HG03469 (cell line): ENCODE measurements at regions not wholly inside any gene's neighbourhood (a gene's known extent, or its start where the extent isn't known, plus 50 kb on each side); places are given as distances from the start of the nearest gene placed in this dataset.

Source experiments
- ATAC-seq: cut with Tn5 transposase; IDR thresholded peaks from one replicate; pipeline ENCODE4 v1.9.1; 2021; ENCODE audit warnings: mild to moderate bottlenecking, moderate library complexity, moderate number of reproducible peaks; ENCODE audit not compliant: unreplicated experiment

DNA sequence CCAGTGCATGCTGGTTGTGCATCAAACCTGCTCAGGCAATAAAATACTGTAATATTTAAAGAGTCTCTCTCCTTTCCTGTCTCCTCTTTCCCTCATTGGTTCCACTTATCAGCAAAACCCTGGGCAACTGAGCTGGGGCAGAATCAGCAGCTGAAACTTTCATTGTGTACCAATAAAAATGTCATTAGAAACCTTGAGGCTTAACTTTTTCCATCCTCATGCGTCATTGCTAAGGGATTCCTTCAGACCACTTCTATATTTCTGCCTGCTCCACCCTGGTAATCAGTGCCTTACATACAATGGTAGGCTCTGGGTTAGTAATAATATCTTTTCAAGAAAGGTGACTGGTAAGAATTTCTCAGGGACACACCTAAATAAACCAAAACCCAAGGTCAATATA is 880.3 kb downstream of the RPA4 start:
- no peak for ATAC-seq

- ATAC-seq = no peak
Measured at GRCh38 chrX:97766501-97767095, 882.9 kb downstream of the RPA4 start.

- ATAC-seq = no peak
Measured at GRCh38 chrX:97787311-97787710, 903.6 kb downstream of the RPA4 start.

GRCh38 chrX:97787849-97788248 is 904.1 kb downstream of the RPA4 start:
- ATAC-seq = peak; percentile 44

GRCh38 chrX:97790850-97791249 is 907.1 kb downstream of the RPA4 start:
- ATAC-seq = no peak

DNA sequence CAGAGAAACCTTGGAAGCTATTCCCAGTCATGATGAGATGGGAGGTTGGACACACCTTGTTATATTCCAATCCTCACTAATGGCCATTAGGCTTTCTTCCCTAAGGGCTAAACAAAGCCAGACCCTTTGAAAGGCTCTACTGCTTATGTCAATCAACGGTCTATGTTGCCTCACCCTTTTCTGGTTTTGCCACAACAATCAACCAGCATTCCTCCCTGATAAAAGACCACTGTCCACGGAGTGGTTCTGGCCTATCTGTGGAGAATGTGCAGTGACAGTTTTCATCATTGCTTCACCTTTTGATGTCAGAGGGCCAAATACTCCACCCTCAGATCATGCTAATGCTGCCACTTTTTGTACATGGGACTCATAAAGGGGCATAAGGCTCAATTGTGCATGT is 913.4 kb downstream of the RPA4 start:
- ATAC-seq = no peak

- ATAC-seq = no peak
Measured at GRCh38 chrX:97806238-97806637, 922.5 kb downstream of the RPA4 start.

- no peak for ATAC-seq
Measured at GRCh38 chrX:97806946-97807345, 923.2 kb downstream of the RPA4 start.

DNA sequence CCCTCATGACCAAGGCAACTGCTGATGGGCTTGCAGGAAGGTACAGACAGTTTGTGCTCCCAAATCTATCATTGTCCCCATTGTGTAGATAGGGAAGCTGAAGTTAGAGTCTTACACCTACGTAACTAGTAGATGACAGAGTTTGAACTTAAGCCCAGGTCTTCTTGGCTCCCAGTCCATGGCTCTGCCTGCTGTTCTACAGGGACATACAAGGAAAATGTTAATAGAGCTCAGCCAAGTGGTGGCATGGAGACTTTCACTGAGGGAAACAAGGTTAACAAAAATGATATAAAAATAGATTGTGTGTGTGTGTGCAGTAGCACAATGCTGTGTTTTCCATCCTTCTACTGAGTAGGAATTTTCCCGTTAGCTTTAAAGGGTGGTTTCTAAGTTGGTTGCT is 936.5 kb downstream of the RPA4 start:
- ATAC-seq = no peak

- no peak for ATAC-seq
Measured at GRCh38 chrX:97828471-97828870, 944.8 kb downstream of the RPA4 start.

DNA sequence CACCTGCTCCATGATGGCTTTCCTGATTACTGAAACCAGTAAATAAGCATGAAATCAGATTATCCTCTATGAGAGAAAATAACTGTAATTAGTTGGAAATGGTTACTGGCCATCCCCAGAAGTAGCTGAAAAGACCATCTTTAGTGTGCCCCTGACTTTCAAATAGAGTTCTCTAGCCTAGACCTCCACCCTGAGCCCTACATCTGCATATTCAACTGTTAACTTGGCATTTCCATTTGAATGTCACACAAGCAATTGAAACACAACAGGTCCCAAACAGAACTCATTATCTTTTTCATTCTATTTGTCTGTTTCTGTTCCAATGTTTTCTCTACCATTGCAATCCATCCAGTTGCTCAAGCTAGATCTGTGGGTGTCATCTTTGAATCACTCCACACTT is 952.3 kb downstream of the RPA4 start:
- ATAC-seq = no peak

DNA sequence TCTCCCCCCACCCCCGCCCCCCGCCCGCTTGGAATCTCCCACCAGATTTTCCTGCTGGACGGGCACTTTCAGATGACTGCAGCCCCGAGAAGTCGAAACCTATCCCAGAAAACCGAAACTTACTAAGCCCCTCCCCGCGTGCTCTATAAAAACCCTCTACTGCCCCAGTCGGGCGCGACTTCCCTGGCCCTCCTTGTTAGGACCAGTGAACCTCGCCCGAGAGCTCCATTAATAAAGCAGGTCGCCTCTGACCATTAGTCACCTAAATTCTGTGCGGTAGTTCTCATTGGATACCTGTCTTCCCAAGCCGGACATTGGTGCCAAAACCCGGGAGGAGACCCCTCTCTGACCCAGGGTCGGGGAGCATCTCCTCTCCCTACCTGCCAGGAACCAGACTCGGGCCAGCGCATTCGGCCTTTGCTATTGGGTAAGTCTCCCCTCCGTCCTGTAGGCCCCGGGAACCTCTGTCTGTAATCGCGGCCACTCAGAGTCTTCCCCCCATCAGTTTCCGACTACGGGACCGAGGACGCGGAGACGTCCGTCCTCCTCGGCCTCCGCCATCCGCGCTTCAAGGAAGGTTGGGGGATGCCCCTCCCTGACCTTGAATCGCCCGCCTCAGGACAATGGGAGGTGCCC is 958.0 kb downstream of the RPA4 start:
- ATAC-seq = no peak

DNA sequence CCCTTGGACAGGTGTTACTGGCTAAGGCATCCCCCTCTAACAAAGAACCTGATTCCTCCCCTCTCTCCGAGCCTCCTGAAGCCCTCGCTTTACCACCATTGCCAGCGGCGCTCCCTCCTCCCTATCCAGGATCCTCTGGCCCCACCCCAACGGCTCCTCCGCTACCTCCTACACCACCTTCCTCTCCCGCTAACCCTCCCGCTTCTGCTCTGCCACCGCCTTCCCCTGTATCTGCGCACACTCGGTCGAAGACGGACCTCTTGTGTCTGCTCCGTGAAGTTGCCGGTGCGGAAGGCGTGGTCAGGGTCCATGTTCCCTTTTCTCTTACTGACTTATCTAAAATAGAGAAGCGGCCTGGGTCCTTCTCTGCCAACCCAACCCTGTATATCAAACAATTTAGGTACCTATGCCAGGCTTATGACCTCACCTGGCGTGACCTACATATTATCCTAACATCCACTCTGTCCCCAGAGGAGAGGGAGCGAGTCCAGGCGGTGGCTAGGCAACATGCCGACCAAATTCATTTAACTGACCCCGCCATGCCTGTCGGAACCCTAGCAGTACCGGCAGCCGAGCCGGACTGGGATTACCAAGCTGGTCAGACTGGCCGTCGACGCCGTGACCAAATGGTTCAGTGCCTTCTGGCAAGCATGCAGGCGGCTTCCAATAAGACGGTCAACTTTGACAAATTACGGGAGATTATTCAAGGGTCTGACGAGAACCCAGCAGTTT is 958.9 kb downstream of the RPA4 start:
- no peak for ATAC-seq

DNA sequence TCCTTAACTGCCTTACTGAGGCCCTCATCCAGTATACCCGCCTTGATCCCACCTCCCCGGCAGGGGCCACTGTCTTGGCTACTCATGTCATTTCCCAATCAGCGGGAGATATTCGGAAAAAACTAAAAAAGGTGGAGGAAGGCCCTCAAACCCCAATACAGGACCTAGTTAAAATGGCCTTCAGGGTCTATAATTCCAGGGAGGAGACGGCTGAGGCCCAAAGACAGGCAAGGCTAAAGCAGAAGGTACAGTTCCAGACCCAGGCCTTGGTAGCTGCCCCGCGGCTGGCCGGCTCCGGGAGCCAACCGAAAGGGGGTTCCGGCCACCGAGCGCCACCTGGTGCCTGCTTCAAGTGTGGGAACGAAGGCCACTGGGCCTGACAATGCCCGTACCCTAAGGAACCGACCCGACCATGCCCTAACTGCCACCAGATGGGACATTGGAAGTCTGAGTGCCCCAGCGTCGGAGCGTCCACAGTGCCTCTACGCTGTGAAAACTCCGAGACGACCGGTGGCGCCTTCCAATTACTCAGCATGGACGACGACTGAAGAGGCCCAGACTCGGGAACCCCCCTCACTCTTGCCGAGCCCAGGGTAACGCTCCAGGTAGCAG is 959.6 kb downstream of the RPA4 start:
- no peak for ATAC-seq

GRCh38 chrX:97844161-97844560 is 960.5 kb downstream of the RPA4 start:
- no peak for ATAC-seq

DNA sequence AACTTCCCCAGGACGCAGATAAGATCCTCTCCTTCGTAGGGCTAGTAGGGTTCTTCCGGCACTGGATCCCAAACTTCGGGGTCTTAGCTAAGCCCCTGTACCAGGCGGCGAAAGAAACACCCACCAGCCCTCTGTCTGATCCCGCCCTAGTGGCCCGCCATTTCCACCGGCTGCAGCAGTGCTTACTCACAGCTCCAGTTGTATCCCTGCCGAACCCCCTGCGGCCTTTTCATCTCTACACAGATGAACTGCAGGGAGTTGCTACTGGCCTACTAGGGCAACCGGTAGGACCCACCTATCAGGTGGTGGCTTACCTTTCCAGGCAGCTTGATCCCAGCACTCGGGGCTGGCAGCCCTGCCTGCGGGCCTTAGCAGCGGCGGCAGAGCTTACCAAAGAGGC is 961.2 kb downstream of the RPA4 start:
- no peak for ATAC-seq

GRCh38 chrX:97845451-97845850 is 961.7 kb downstream of the RPA4 start:
- ATAC-seq = no peak

DNA sequence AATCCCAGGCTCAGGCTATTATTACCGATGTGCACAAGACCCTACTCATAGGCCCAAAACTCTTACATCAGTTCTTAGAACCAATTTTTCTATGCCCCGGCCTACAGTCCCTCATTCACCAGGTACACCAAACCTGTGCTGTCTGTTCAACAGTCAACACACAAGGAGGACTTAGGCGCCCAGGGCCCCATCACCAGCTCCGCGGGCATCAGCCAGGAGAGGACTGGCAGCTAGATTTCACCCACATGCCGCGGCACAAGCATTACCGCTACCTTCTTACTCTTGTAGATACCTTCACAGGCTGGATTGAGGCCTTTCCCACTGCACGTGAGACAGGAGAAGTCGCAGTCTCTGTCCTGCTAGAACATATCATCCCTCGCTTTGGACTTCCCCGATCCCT is 962.5 kb downstream of the RPA4 start:
- no peak for ATAC-seq

- no peak for ATAC-seq
Measured at GRCh38 chrX:97846718-97847237, 963.1 kb downstream of the RPA4 start.

DNA sequence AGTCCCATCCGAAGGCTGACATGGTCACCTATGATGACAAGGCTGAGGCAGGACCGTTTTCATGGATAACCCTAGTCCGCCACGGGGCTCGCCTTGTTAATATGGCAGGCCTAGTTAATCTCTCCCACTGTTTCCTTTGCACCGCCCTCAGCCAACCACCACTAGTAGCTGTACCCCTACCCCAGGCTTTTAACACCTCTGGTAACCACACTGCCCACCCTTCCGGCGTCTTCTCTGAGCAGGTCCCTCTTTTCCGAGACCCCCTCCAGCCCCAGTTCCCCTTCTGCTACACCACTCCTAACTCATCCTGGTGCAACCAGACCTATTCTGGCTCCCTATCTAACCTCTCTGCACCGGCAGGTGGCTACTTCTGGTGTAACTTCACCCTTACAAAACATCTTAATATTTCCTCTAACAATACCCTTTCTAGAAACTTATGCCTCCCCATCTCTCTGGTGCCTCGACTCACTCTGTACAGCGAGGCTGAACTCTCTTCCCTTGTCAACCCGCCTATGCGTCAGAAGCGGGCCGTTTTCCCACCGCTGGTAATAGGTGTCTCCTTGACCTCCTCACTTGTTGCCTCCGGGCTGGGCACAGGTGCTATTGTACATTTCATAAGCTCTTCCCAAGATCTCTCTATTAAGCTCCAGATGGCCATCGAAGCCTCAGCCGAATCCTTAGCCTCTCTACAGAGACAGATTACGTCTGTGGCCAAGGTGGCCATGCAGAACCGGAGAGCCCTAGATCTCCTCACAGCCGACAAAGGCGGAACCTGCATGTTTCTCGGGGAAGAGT is 964.4 kb downstream of the RPA4 start:
- no peak for ATAC-seq

GRCh38 chrX:97849951-97850350 is 966.2 kb downstream of the RPA4 start:
- ATAC-seq = no peak
